Transverse colon (tissue), 3 donors: ENCODE measurements at regions not wholly inside any gene's neighbourhood (a gene's known extent, or its start where the extent isn't known, plus 50 kb on each side); places are given as distances from the start of the nearest gene placed in this dataset.

Experiments used
- EP300 ChIP-seq: sonication (generic); formaldehyde crosslinking; IDR thresholded peaks from one replicate; pipeline ENCODE4 v1.6.1; 2017; ENCODE audit warnings: antibody characterized with exemption, low read depth
- POLR2A ChIP-seq: fragments of 450-650 bp; IDR thresholded peaks from one replicate; pipeline ENCODE4 v1.6.1; 2016; ENCODE audit warnings: antibody characterized with exemption, mild to moderate bottlenecking, moderate library complexity
- TF ChIP-seq, protein P1 (sequence below), 5 experiments: fragments of 200-600 bp in 3 of 5; fragments of 450-650 bp in 2 of 5; sonication (generic) in 3 of 5; IDR thresholded peaks; 1 replicate in 2 of 5; 2 replicates in 3 of 5; pipeline ENCODE4 v1.5.1; 2016 to 2017; ENCODE audit warnings: antibody characterized with exemption in 5 of 5, inconsistent platforms in 3 of 5, mild to moderate bottlenecking in 2 of 5, moderate library complexity in 1 of 5

DNA sequence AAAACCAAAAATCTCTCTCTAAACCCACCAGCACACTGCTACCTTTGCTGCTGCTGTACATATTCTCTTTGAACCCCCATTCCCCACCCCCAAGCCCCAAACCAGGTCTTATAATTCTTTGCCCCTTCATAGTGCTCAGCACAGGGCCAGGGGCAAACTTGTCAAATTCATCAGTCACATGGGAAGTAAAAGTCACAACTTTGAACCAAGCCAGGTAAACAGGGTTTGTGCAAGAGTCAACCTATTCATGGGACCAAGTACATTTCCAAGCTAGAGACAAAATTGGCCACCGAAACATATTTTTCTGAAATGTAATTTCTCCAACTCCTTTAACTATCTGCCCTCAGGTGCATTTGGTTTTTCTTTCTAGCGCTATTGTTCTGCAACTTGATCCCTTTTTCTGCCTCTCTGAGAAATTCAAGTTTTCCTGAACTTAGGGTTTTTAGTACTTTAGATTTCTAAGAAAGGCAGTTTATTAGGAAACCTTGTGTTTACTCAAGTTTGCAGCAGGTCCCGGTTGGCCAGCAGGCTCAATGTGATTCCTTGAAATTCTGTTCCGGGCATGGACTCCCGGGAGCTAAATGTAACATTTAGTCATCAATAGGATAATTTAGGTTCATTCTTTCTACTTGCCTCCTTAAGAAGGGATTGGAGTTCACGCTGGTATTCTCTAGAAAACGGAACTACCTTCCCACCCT is 230.5 kb downstream of the EFCAB11 start:
- TF ChIP-seq, protein P1, sequence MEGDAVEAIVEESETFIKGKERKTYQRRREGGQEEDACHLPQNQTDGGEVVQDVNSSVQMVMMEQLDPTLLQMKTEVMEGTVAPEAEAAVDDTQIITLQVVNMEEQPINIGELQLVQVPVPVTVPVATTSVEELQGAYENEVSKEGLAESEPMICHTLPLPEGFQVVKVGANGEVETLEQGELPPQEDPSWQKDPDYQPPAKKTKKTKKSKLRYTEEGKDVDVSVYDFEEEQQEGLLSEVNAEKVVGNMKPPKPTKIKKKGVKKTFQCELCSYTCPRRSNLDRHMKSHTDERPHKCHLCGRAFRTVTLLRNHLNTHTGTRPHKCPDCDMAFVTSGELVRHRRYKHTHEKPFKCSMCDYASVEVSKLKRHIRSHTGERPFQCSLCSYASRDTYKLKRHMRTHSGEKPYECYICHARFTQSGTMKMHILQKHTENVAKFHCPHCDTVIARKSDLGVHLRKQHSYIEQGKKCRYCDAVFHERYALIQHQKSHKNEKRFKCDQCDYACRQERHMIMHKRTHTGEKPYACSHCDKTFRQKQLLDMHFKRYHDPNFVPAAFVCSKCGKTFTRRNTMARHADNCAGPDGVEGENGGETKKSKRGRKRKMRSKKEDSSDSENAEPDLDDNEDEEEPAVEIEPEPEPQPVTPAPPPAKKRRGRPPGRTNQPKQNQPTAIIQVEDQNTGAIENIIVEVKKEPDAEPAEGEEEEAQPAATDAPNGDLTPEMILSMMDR (IDR thresholded peaks at IDR 0.05), result no peak
- TF ChIP-seq POLR2A, result no peak
- TF ChIP-seq EP300, result no peak
